Adrenal gland (tissue), 5 donors: ENCODE measurements at regions not wholly inside any gene's neighbourhood (a gene's known extent, or its start where the extent isn't known, plus 50 kb on each side); places are given as distances from the start of the nearest gene placed in this dataset.
"Not testable (repeated sequence)": the region's sequence is repeated elsewhere in the genome, so short reads cannot be mapped to it uniquely, and the experiment has no call there.

ENCODE experiments used
- POLR2A ChIP-seq, 2 donors: fragments of 450-650 bp; IDR thresholded peaks; one replicate each; pipeline ENCODE4 v1.6.1; 2017; ENCODE audit warnings: antibody characterized with exemption in 2 of 2, mild to moderate bottlenecking in 2 of 2, moderate library complexity in 1 of 2
- TF ChIP-seq, protein P1 (sequence below), 6 experiments: fragments of 450-650 bp in 4 of 6; fragments of 200-600 bp in 2 of 6; sonication (generic) in 1 of 6; IDR thresholded peaks; 1 replicate in 5 of 6; 2 replicates in 1 of 6; pipeline versions ENCODE4 v1.5.1 to v1.8.0; 2016 to 2021; ENCODE audit warnings: antibody characterized with exemption in 6 of 6, mild to moderate bottlenecking in 2 of 6, moderate library complexity in 1 of 6
- donor health status: DM: no; HTN: no; CAD: no.

DNA sequence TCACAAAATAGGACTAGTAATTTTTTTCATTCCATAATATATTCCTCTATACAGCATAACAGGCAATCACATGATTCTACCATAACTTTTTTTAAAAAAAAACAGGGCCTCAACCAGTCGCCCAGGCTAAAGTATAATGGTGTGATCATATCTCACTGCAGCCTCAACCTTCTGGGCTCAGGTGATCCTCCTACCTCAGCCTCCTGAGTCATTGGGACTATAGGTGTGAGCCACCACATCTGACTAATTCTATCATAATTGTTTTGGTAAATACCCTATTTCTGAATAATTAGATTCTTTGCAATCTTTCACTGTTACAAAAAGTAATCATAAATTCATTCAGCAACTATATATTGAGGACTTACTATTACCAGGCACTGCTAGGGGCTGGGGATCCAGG lies 137.8 kb downstream of the KLRB1 start:
- TF ChIP-seq, protein P1, sequence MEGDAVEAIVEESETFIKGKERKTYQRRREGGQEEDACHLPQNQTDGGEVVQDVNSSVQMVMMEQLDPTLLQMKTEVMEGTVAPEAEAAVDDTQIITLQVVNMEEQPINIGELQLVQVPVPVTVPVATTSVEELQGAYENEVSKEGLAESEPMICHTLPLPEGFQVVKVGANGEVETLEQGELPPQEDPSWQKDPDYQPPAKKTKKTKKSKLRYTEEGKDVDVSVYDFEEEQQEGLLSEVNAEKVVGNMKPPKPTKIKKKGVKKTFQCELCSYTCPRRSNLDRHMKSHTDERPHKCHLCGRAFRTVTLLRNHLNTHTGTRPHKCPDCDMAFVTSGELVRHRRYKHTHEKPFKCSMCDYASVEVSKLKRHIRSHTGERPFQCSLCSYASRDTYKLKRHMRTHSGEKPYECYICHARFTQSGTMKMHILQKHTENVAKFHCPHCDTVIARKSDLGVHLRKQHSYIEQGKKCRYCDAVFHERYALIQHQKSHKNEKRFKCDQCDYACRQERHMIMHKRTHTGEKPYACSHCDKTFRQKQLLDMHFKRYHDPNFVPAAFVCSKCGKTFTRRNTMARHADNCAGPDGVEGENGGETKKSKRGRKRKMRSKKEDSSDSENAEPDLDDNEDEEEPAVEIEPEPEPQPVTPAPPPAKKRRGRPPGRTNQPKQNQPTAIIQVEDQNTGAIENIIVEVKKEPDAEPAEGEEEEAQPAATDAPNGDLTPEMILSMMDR (IDR thresholded peaks at IDR 0.05), result not testable (repeated sequence)
- not testable (repeated sequence) for TF ChIP-seq POLR2A (IDR thresholded peaks at IDR 0.05)
